ENCODE measurements at regions not wholly inside any gene's neighbourhood (a gene's known extent, or its start where the extent isn't known, plus 50 kb on each side); places are given as distances from the start of the nearest gene placed in this dataset.

DNA sequence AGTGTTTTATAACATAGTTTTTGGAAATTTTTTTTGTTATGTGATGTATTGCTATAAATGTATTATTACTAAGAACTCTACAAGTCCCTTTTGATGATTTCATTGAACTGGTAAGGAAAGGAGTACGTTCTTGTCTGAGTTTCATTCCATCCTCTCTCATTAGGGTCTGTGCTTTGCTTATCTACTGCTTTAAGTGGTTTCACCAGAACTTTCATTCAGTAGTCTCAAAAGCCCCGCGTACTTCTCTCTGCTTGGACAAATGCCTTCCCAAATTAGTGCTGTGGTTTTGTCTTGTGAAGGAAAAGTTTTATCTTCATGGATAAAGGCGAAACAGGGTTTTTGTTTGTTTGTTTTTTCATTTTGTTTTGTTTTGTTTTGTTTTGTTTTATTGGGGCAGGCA is 469.8 kb upstream of the WWC1 start:
- H3K27me3 Mint-ChIP-seq: no peaks in the 10 kb centered on the region
- Histone ChIP-seq H3K79me2 (ENCODE audit: control insufficient read depth, insufficient read depth, low read length) (no peaks in the 10 kb centered on the region), H2AFZ (ENCODE audit: insufficient read depth, low read depth, low read length, poor library complexity, severe bottlenecking) (no peak overlapping the region), H3K9ac (ENCODE audit: low read length) (no peak overlapping the region), H3K4me1 (ENCODE audit: control insufficient read depth in 2 of 2, insufficient read depth in 2 of 2, low read length in 2 of 2) (no peaks in the 10 kb centered on the region), H3K4me2 (replicated peaks; ENCODE audit: low read depth, low read length, poor library complexity, severe bottlenecking) (no peak overlapping the region), H4K20me1 (ENCODE audit: control insufficient read depth, insufficient read depth, low read length, poor library complexity, severe bottlenecking) (no peaks in the 10 kb centered on the region), H3K27me3 (replicated peaks in 1 of 4; ENCODE audit: control extremely low read depth in 1 of 4, control insufficient read depth in 3 of 4, insufficient read depth in 4 of 4, low read length in 3 of 4) (no peaks in the 10 kb centered on the region), H3K9me3 (ENCODE audit: control extremely low read depth in 1 of 3, control insufficient read depth in 2 of 3, insufficient read depth in 1 of 3, low read length in 2 of 3) (peaks cover 0 to 2% (median 0%) of the 10 kb centered on the region in 3 donors), H3K4me3 (ENCODE audit: control extremely low read depth in 1 of 5, extremely low read depth in 1 of 5, insufficient read depth in 1 of 5, low read depth in 2 of 5, low read length in 4 of 5) (no peak overlapping the region), H3K27ac (ENCODE audit: low read length in 2 of 2) (no peak overlapping the region), H3K36me3 (replicated peaks in 1 of 2; ENCODE audit: control extremely low read depth in 1 of 2, control insufficient read depth in 1 of 2, extremely low read depth in 1 of 2, insufficient read depth in 2 of 2, low read length in 1 of 2) (no peaks in the 10 kb centered on the region)
- H3K9me3 Mint-ChIP-seq (ENCODE audit: insufficient read depth): peaks cover 3% of the 10 kb centered on the region
- WGBS (ENCODE audit: insufficient coverage): 100% methylated on average over 2 of the region's 4 CpGs
- no peaks in the 10 kb centered on the region for H3K4me1 Mint-ChIP-seq
- H3K27ac Mint-ChIP-seq: no peak overlapping the region
- H3K4me3 Mint-ChIP-seq: no peak overlapping the region
- DNase-seq (no peak), ATAC-seq (ENCODE audit: low read depth) (no peak)
- TF ChIP-seq CTCF (IDR thresholded peaks at IDR 0.05) (no peak), EZH2 (IDR thresholded peaks at IDR 0.05; ENCODE audit: borderline replicate concordance, insufficient read depth, low read depth, low read length, poor library complexity, severe bottlenecking) (no peak)
- POLR2A ChIA-PET: no interaction called here
- CTCF ChIA-PET: no interaction called here
- intact Hi-C loops (cut with micrococcal nuclease): no loop called here

DNA sequence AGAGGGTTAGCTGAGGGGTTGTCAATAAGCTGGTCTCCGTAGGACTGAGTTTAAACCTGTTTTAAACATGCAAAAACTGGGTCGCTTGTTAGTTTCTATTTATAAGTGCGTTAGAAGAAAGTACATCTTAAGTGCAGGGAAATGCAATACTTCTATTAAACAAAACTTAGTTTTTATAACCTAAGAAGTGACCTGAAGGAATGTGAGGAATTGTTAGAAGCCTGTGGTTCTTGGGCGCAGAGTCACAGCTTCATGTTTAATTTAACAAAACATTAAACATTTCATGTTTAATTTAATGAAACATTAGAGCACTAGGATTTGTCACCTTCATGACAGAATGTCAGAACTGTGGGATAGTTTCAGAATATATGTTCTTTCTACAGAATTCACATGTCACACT is 469.2 kb upstream of the WWC1 start:
- Histone ChIP-seq H2AFZ (ENCODE audit: insufficient read depth, low read depth, low read length, poor library complexity, severe bottlenecking) (no peak overlapping the region), H3K4me1 (ENCODE audit: control insufficient read depth in 2 of 2, insufficient read depth in 2 of 2, low read length in 2 of 2) (no peaks in the 10 kb centered on the region), H3K36me3 (replicated peaks in 1 of 2; ENCODE audit: control extremely low read depth in 1 of 2, control insufficient read depth in 1 of 2, extremely low read depth in 1 of 2, insufficient read depth in 2 of 2, low read length in 1 of 2) (no peaks in the 10 kb centered on the region), H3K27ac (ENCODE audit: low read length in 2 of 2) (no peak overlapping the region), H3K4me3 (ENCODE audit: control extremely low read depth in 1 of 5, extremely low read depth in 1 of 5, insufficient read depth in 1 of 5, low read depth in 2 of 5, low read length in 4 of 5) (no peak overlapping the region), H3K79me2 (ENCODE audit: control insufficient read depth, insufficient read depth, low read length) (no peaks in the 10 kb centered on the region), H3K4me2 (replicated peaks; ENCODE audit: low read depth, low read length, poor library complexity, severe bottlenecking) (no peak overlapping the region), H3K27me3 (replicated peaks in 1 of 4; ENCODE audit: control extremely low read depth in 1 of 4, control insufficient read depth in 3 of 4, insufficient read depth in 4 of 4, low read length in 3 of 4) (no peaks in the 10 kb centered on the region), H4K20me1 (ENCODE audit: control insufficient read depth, insufficient read depth, low read length, poor library complexity, severe bottlenecking) (no peaks in the 10 kb centered on the region), H3K9ac (ENCODE audit: low read length) (no peak overlapping the region), H3K9me3 (ENCODE audit: control extremely low read depth in 1 of 3, control insufficient read depth in 2 of 3, insufficient read depth in 1 of 3, low read length in 2 of 3) (peaks cover 0 to 2% (median 0%) of the 10 kb centered on the region in 3 donors)
- no peak overlapping the region for H3K4me3 Mint-ChIP-seq
- no peaks in the 10 kb centered on the region for H3K4me1 Mint-ChIP-seq
- no peak overlapping the region for H3K27ac Mint-ChIP-seq
- no peak for TF ChIP-seq EZH2 (IDR thresholded peaks at IDR 0.05; ENCODE audit: borderline replicate concordance, insufficient read depth, low read depth, low read length, poor library complexity, severe bottlenecking)
- no peak for TF ChIP-seq CTCF (IDR thresholded peaks at IDR 0.05)
- ATAC-seq (ENCODE audit: low read depth) (no peak), DNase-seq (no peak)
- CTCF ChIA-PET: no interaction called here
- no CpG with 5 or more reads among the region's 4 CpGs for WGBS (ENCODE audit: insufficient coverage)
- POLR2A ChIA-PET: no interaction called here
- peaks cover 3% of the 10 kb centered on the region for H3K9me3 Mint-ChIP-seq (ENCODE audit: insufficient read depth)
- intact Hi-C loops (cut with micrococcal nuclease): no loop called here
- no peaks in the 10 kb centered on the region for H3K27me3 Mint-ChIP-seq
